Breast epithelium (tissue), 3 donors: ENCODE measurements at regions not wholly inside any gene's neighbourhood (a gene's known extent, or its start where the extent isn't known, plus 50 kb on each side); places are given as distances from the start of the nearest gene placed in this dataset.

Source experiments
- CTCF ChIP-seq, 3 donors: fragments of 450-650 bp; IDR thresholded peaks; one replicate each; pipeline ENCODE4 v1.5.1; 2016 to 2017; ENCODE audit warnings: antibody characterized with exemption in 3 of 3, mild to moderate bottlenecking in 3 of 3, moderate library complexity in 3 of 3
- POLR2A ChIP-seq: fragments of 450-650 bp; IDR thresholded peaks from one replicate; pipeline ENCODE4 v1.6.1; 2016; ENCODE audit warnings: antibody characterized with exemption, mild to moderate bottlenecking, moderate library complexity
- POLR2AphosphoS5 ChIP-seq, 3 donors: sonication (generic); formaldehyde crosslinking; IDR thresholded peaks; one replicate each; pipeline ENCODE4 v1.6.1; 2017; ENCODE audit warnings: antibody characterized with exemption in 3 of 3

- TF ChIP-seq POLR2A: no peak
- TF ChIP-seq CTCF (IDR thresholded peaks at IDR 0.05): no peak
- no peak for TF ChIP-seq POLR2AphosphoS5 (IDR thresholded peaks at IDR 0.05)
Observed at GRCh38 chr3:160128056-160128455, 97.2 kb upstream of the C3orf80 start.
